Smooth muscle cell (in vitro differentiated cells): ENCODE measurements at regions not wholly inside any gene's neighbourhood (a gene's known extent, or its start where the extent isn't known, plus 50 kb on each side); places are given as distances from the start of the nearest gene placed in this dataset.

Experiments
- DNase-seq: peaks from one replicate; lab custom pipeline; 2025; ENCODE audit not compliant: unreplicated experiment; lab: John Stamatoyannopoulos, UW
- H2AFZ ChIP-seq: fragments of 200-600 bp; sonication (generic); 2 replicates; pipeline ENCODE4 v1.6.0; 2016; ENCODE audit warnings: antibody characterized with exemption, low read depth, mild to moderate bottlenecking
- H3F3A ChIP-seq: fragments of 200-600 bp; sonication (generic); 2 replicates; pipeline ENCODE4 v1.6.0; 2017; ENCODE audit warnings: antibody characterized with exemption, low read depth
- H3K27ac ChIP-seq: fragments of 200-600 bp; sonication (generic); 2 replicates; pipeline ENCODE4 v1.5.1; 2016; ENCODE audit warnings: low read depth, mild to moderate bottlenecking
- H3K27me3 ChIP-seq: fragments of 200-600 bp; sonication (generic); 2 replicates; pipeline ENCODE4 v1.6.1; 2016; ENCODE audit warnings: low read depth, mild to moderate bottlenecking
- H3K36me3 ChIP-seq: fragments of 200-600 bp; sonication (generic); 2 replicates; pipeline ENCODE4 v1.5.1; 2016; ENCODE audit warnings: low read depth
- H3K4me1 ChIP-seq: fragments of 200-600 bp; sonication (generic); 2 replicates; pipeline ENCODE4 v1.5.1; 2016; ENCODE audit warnings: low read depth
- H3K4me2 ChIP-seq: fragments of 200-600 bp; sonication (generic); 2 replicates; pipeline ENCODE4 v1.6.0; 2016; ENCODE audit warnings: mild to moderate bottlenecking
- H3K4me3 ChIP-seq: fragments of 200-600 bp; sonication (generic); 2 replicates; pipeline ENCODE4 v1.5.1; 2016; ENCODE audit warnings: mild to moderate bottlenecking
- H3K79me2 ChIP-seq: fragments of 200-600 bp; sonication (generic); 2 replicates; pipeline ENCODE4 v1.6.0; 2016; ENCODE audit warnings: low read depth, mild to moderate bottlenecking
- H3K9ac ChIP-seq: fragments of 200-600 bp; sonication (generic); 2 replicates; pipeline ENCODE4 v1.6.0; 2016; ENCODE audit warnings: low read depth
- H3K9me3 ChIP-seq: fragments of 200-600 bp; sonication (generic); replicated peaks from 2 replicates; pipeline ENCODE4 v1.5.1; 2016; ENCODE audit warnings: low read depth
- H4K20me1 ChIP-seq: fragments of 200-600 bp; sonication (generic); 2 replicates; pipeline ENCODE4 v1.6.0; 2016; ENCODE audit warnings: low read depth
- CTCF ChIP-seq: fragments of 200-600 bp; sonication (generic); IDR thresholded peaks from 2 replicates; pipeline ENCODE4 v1.5.1; 2017; ENCODE audit warnings: borderline replicate concordance, mild to moderate bottlenecking, antibody characterized with exemption; ENCODE audit not compliant: insufficient read depth, poor library complexity, severe bottlenecking
- WGBS: methylation state at CpG from one replicate; pipeline ENCODE4 v1.1.7; 2016; ENCODE audit warnings: low lambda C conversion rate; 5-methylcytosine and 5-hydroxymethylcytosine counted together

GRCh38 chr4:83178029-83178428 lies 63.5 kb upstream of the PLAC8 start:
- no peak overlapping the region for H2AFZ ChIP-seq
- whole genome bisulfite sequencing: 89% methylated on average over 2 of the region's 2 CpGs
- H3K9me3 ChIP-seq: no peaks in the 10 kb centered on the region
- no peaks in the 10 kb centered on the region for H3K27me3 ChIP-seq
- H3K79me2 ChIP-seq: no peaks in the 10 kb centered on the region
- no peaks in the 10 kb centered on the region for H3K4me1 ChIP-seq
- no peak overlapping the region for H3K4me3 ChIP-seq
- H3K4me2 ChIP-seq: no peak overlapping the region
- H3K27ac ChIP-seq: no peak overlapping the region
- no peak overlapping the region for H3K9ac ChIP-seq
- no peaks in the 10 kb centered on the region for H3F3A ChIP-seq
- no peaks in the 10 kb centered on the region for H3K36me3 ChIP-seq
- no peak for DNase-seq
- TF ChIP-seq CTCF: no peak
- no peaks in the 10 kb centered on the region for H4K20me1 ChIP-seq

- H3K36me3 ChIP-seq: no peaks in the 10 kb centered on the region
- H3F3A ChIP-seq: no peaks in the 10 kb centered on the region
- H3K9ac ChIP-seq: no peak overlapping the region
- H3K4me1 ChIP-seq: no peaks in the 10 kb centered on the region
- H3K4me3 ChIP-seq: no peak overlapping the region
- no peaks in the 10 kb centered on the region for H3K9me3 ChIP-seq
- no peak for DNase-seq
- no peak overlapping the region for H3K4me2 ChIP-seq
- 0% methylated on average over 1 of the region's 1 CpG for WGBS
- no peak for TF ChIP-seq CTCF
- H2AFZ ChIP-seq: no peak overlapping the region
- H4K20me1 ChIP-seq: no peaks in the 10 kb centered on the region
- no peaks in the 10 kb centered on the region for H3K27me3 ChIP-seq
- H3K79me2 ChIP-seq: no peaks in the 10 kb centered on the region
- no peak overlapping the region for H3K27ac ChIP-seq
Observed at GRCh38 chr4:83177182-83177581, 62.7 kb upstream of the PLAC8 start.

GRCh38 chr4:83174844-83175414 lies 60.4 kb upstream of the PLAC8 start:
- 90% methylated on average over 4 of the region's 4 CpGs for WGBS

More at GRCh38 chr4:83174844-83175414, 60.4 kb upstream of the PLAC8 start:
- TF ChIP-seq CTCF: no peak
- Histone ChIP-seq H3F3A (no peaks in the 10 kb centered on the region), H3K4me1 (no peaks in the 10 kb centered on the region), H3K4me3 (no peak overlapping the region), H3K79me2 (no peaks in the 10 kb centered on the region), H3K27me3 (no peaks in the 10 kb centered on the region), H3K9ac (no peak overlapping the region), H3K36me3 (no peaks in the 10 kb centered on the region), H3K4me2 (no peak overlapping the region), H2AFZ (no peak overlapping the region), H3K9me3 (no peaks in the 10 kb centered on the region), H3K27ac (no peak overlapping the region), H4K20me1 (no peaks in the 10 kb centered on the region)
- no peak for DNase-seq
